Activated CD8-positive, alpha-beta T cell treated with anti-CD3 and anti-CD28 coated beads for 36 hours (primary cell): ENCODE measurements at regions not wholly inside any gene's neighbourhood (a gene's known extent, or its start where the extent isn't known, plus 50 kb on each side); places are given as distances from the start of the nearest gene placed in this dataset.

ENCODE experiments used
- ATAC-seq: fragments of 200-7000 bp; cut with Tn5 transposase; one replicate; pipeline ENCODE4 v1.10.0; 2021; ENCODE audit warnings: mild to moderate bottlenecking, moderate library complexity
- CTCF ChIA-PET: fragments of 350-600 bp; sonication (Branson Sonifier 250); formaldehyde crosslinking; loops from one replicate; lab custom pipeline; 2021; ENCODE audit warnings: antibody characterized with exemption; lab: Charles Lee
- POLR2A ChIA-PET: fragments of 350-600 bp; sonication (Branson Sonifier 250); formaldehyde crosslinking; loops from one replicate; lab custom pipeline; 2021; ENCODE audit warnings: antibody characterized with exemption; lab: Charles Lee
- DNase-seq: peaks from one replicate; pipeline ENCODE4 v3.0.0-alpha.2; 2020
- H3K27ac Mint-ChIP-seq: one replicate; pipeline ENCODE4 v1.8.0; 2021; ENCODE audit warnings: mild to moderate bottlenecking, mixed read lengths
- H3K27me3 Mint-ChIP-seq: one replicate; pipeline ENCODE4 v1.8.0; 2021; ENCODE audit warnings: mixed read lengths
- H3K36me3 Mint-ChIP-seq: one replicate; pipeline ENCODE4 v1.8.0; 2021; ENCODE audit warnings: low read depth, mixed read lengths
- H3K4me1 Mint-ChIP-seq: one replicate; pipeline ENCODE4 v1.8.0; 2021; ENCODE audit warnings: low read depth, mixed read lengths
- H3K4me3 Mint-ChIP-seq: one replicate; pipeline ENCODE4 v1.8.0; 2021; ENCODE audit warnings: mild to moderate bottlenecking, moderate library complexity, mixed read lengths
- H3K9me3 Mint-ChIP-seq: one replicate; pipeline ENCODE4 v1.8.0; 2021; ENCODE audit warnings: mixed read lengths
- CTCF ChIP-seq: fragments of 200-600 bp; IDR thresholded peaks from one replicate; pipeline ENCODE4 v1.8.0; 2022; ENCODE audit warnings: antibody characterized with exemption, mild to moderate bottlenecking
- intact Hi-C: fragments of 100-400 bp; cut with micrococcal nuclease; formaldehyde crosslinking; loops from one replicate; pipeline ENCODE4 v1.10.0; 2022

GRCh38 chr3:124043023-124043422 is 51.1 kb upstream of the ROPN1 start:
- no peaks in the 10 kb centered on the region for H3K4me1 Mint-ChIP-seq
- H3K27me3 Mint-ChIP-seq = peaks cover 14% of the 10 kb centered on the region
- H3K9me3 Mint-ChIP-seq = no peaks in the 10 kb centered on the region
- H3K36me3 Mint-ChIP-seq = no peaks in the 10 kb centered on the region
- H3K27ac Mint-ChIP-seq = no peak overlapping the region
- ATAC-seq (no peak), DNase-seq (no peak)
- no peak for TF ChIP-seq CTCF
- H3K4me3 Mint-ChIP-seq = no peak overlapping the region
- intact Hi-C loops = no loop called here
- CTCF ChIA-PET = interaction anchor here (1.0 kb wide), 1 partner anchor 10 kb away, joined by 3 read pairs; the partner anchor contains the start of gene KALRN
- POLR2A ChIA-PET = no interaction called here

- CTCF ChIA-PET = no interaction called here
- H3K27ac Mint-ChIP-seq = no peak overlapping the region
- DNase-seq (no peak), ATAC-seq (no peak)
- no peak overlapping the region for H3K4me3 Mint-ChIP-seq
- no peaks in the 10 kb centered on the region for H3K9me3 Mint-ChIP-seq
- POLR2A ChIA-PET = no interaction called here
- no peaks in the 10 kb centered on the region for H3K36me3 Mint-ChIP-seq
- TF ChIP-seq CTCF = no peak
- H3K27me3 Mint-ChIP-seq = peaks cover 20% of the 10 kb centered on the region
- no peaks in the 10 kb centered on the region for H3K4me1 Mint-ChIP-seq
- intact Hi-C loops = no loop called here
Measured at GRCh38 chr3:124044956-124045355, 53.0 kb upstream of the ROPN1 start.

GRCh38 chr3:124048967-124049798 is 57.3 kb upstream of the ROPN1 start:
- no peak overlapping the region for H3K27ac Mint-ChIP-seq
- no peaks in the 10 kb centered on the region for H3K4me1 Mint-ChIP-seq
- POLR2A ChIA-PET = interaction anchor here (1.1 kb wide), 1 partner anchor 16 kb away, joined by 3 read pairs; the partner anchor contains the start of gene KALRN
- intact Hi-C loops = no loop called here
- ATAC-seq (no peak), DNase-seq (no peak)
- H3K36me3 Mint-ChIP-seq = no peaks in the 10 kb centered on the region
- CTCF ChIA-PET = interaction anchor here (1.3 to 2.7 kb wide), 2 partner anchors 14 to 16 kb away, joined by 5 to 14 read pairs; partner anchors contain the start of gene KALRN
- TF ChIP-seq CTCF = no peak
- no peaks in the 10 kb centered on the region for H3K9me3 Mint-ChIP-seq
- no peak overlapping the region for H3K4me3 Mint-ChIP-seq
- H3K27me3 Mint-ChIP-seq = peaks cover 31% of the 10 kb centered on the region

- Mint-ChIP-seq H3K4me1 (no peaks in the 10 kb centered on the region), H3K9me3 (no peaks in the 10 kb centered on the region), H3K4me3 (no peak overlapping the region), H3K27me3 (peaks cover 21% of the 10 kb centered on the region), H3K27ac (no peak overlapping the region), H3K36me3 (no peaks in the 10 kb centered on the region)
- ATAC-seq = no peak
- intact Hi-C loops = no loop called here
- DNase-seq = no peak
- CTCF ChIA-PET = no interaction called here
- TF ChIP-seq CTCF = no peak
- POLR2A ChIA-PET = no interaction called here
Measured at GRCh38 chr3:124051636-124052035, 59.7 kb upstream of the ROPN1 start.

GRCh38 chr3:124053871-124054270 is 61.9 kb upstream of the ROPN1 start:
- DNase-seq (no peak), ATAC-seq (no peak)
- Mint-ChIP-seq H3K4me3 (no peak overlapping the region), H3K27ac (no peak overlapping the region), H3K4me1 (no peaks in the 10 kb centered on the region), H3K9me3 (no peaks in the 10 kb centered on the region), H3K36me3 (no peaks in the 10 kb centered on the region), H3K27me3 (peaks cover 26% of the 10 kb centered on the region)
- TF ChIP-seq CTCF = no peak
- ChIA-PET POLR2A (no interaction called here), CTCF (interaction anchor here (1.9 kb wide), 1 partner anchor 26 kb away, joined by 4 read pairs; no protein-coding TSS in a partner anchor)
- intact Hi-C loops = no loop called here
